ENCODE measurements at regions not wholly inside any gene's neighbourhood (a gene's known extent, or its start where the extent isn't known, plus 50 kb on each side); places are given as distances from the start of the nearest gene placed in this dataset.
"Not testable (repeated sequence)": the region's sequence is repeated elsewhere in the genome, so short reads cannot be mapped to it uniquely, and the experiment has no call there.

DNA sequence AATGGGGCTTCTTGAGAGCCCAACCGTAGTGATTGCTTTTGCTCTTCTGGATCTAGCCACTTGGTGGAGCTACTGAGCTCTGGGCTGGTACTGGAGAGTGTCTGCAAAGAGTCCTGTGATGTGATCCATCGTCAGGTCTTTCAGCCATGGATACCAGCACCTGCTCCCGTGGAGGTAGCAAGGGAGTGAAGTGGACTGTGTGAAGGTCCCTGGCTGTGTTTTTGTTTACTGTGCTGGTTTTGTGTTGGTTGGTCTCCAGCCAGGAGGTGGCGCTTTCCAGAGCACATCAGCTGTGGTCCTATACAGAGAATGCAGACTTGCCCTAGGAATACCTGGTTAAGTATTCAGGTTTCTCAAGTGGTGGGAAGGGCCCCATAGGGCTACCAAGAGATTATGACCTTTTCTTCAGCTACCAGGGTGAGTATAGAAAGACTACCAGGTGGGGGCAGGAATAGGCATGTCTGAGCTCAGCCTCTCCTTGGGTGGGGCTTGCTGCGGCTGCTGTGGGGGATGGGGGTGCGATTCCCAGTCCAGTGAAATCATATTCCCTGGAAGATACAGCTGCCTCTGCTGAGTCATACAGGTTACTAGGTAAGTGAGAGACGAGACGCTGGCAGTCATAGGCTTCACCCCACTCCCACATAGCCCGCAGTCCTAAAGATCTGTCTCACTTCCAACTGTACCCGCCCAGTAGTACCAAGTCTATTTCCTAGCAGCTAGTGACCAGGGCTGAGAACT, 733.7 kb downstream of the ZNF385D start:
- H3K4me1 ChIP-seq (ENCODE audit: control insufficient read depth, insufficient read depth, low read length, poor library complexity, severe bottlenecking), result no peaks in the 10 kb centered on the region
- no peaks in the 10 kb centered on the region for H3K27me3 ChIP-seq (replicated peaks; ENCODE audit: control insufficient read depth, insufficient read depth, low read length, poor library complexity, severe bottlenecking)
- H3K9me3 ChIP-seq (ENCODE audit: control insufficient read depth, low read length), result no peaks in the 10 kb centered on the region
- no peak for DNase-seq
- no peak overlapping the region for H3K27ac ChIP-seq (ENCODE audit: insufficient read depth, low read length, poor library complexity, severe bottlenecking)
- H3K36me3 ChIP-seq (ENCODE audit: control insufficient read depth, insufficient read depth, low read length), result no peaks in the 10 kb centered on the region
- H3K4me3 ChIP-seq (ENCODE audit: insufficient read depth, low read depth, low read length, poor library complexity, severe bottlenecking), result no peak overlapping the region

DNA sequence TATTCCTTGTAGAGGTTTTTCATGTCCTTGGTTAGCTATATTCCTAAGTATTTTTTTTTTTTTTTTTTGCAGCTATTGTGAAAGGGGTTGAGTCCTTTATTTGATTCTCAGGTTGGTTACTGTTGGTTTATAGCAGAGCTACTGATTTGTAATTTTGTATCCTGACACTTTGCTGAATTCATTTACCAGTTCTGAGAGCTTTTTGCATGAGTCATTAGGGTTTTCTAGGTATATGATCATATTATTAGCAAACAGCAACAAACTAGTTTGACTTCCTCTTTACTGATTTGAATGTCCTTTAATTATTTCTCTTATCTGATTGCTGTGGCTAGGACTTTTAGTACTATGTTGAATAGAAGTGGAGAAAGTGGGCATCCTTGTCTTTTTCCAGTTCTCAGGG, 737.4 kb downstream of the ZNF385D start:
- no peak for DNase-seq
- no peaks in the 10 kb centered on the region for H3K27me3 ChIP-seq (replicated peaks; ENCODE audit: control insufficient read depth, insufficient read depth, low read length, poor library complexity, severe bottlenecking)
- no peak overlapping the region for H3K27ac ChIP-seq (ENCODE audit: insufficient read depth, low read length, poor library complexity, severe bottlenecking)
- no peak overlapping the region for H3K4me3 ChIP-seq (ENCODE audit: insufficient read depth, low read depth, low read length, poor library complexity, severe bottlenecking)
- no peaks in the 10 kb centered on the region for H3K9me3 ChIP-seq (ENCODE audit: control insufficient read depth, low read length)
- H3K36me3 ChIP-seq (ENCODE audit: control insufficient read depth, insufficient read depth, low read length), result no peaks in the 10 kb centered on the region
- H3K4me1 ChIP-seq (ENCODE audit: control insufficient read depth, insufficient read depth, low read length, poor library complexity, severe bottlenecking), result no peaks in the 10 kb centered on the region

DNA sequence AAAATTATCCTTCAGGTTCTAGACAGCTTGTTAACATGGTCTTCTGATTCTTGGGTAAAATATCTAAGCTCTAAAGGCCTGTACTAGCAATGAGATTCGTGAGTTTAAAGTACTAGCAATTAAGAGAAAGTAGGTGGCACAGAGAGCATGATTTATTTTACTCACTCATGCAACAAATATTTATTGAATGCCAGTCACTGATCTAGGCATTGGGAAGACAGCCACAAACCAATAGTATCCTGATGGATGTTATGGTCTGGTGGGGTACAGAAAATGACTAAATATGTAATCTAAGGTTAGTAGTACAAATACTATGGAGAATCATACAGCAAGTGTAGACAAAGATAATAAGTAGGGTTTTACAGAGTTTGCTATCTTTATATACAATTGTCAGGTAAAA, 751.3 kb downstream of the ZNF385D start:
- H3K36me3 ChIP-seq (ENCODE audit: control insufficient read depth, insufficient read depth, low read length), result no peaks in the 10 kb centered on the region
- DNase-seq, result no peak
- H3K27ac ChIP-seq (ENCODE audit: insufficient read depth, low read length, poor library complexity, severe bottlenecking), result no peak overlapping the region
- no peaks in the 10 kb centered on the region for H3K9me3 ChIP-seq (ENCODE audit: control insufficient read depth, low read length)
- no peaks in the 10 kb centered on the region for H3K4me1 ChIP-seq (ENCODE audit: control insufficient read depth, insufficient read depth, low read length, poor library complexity, severe bottlenecking)
- no peaks in the 10 kb centered on the region for H3K27me3 ChIP-seq (replicated peaks; ENCODE audit: control insufficient read depth, insufficient read depth, low read length, poor library complexity, severe bottlenecking)
- H3K4me3 ChIP-seq (ENCODE audit: insufficient read depth, low read depth, low read length, poor library complexity, severe bottlenecking), result no peak overlapping the region

DNA sequence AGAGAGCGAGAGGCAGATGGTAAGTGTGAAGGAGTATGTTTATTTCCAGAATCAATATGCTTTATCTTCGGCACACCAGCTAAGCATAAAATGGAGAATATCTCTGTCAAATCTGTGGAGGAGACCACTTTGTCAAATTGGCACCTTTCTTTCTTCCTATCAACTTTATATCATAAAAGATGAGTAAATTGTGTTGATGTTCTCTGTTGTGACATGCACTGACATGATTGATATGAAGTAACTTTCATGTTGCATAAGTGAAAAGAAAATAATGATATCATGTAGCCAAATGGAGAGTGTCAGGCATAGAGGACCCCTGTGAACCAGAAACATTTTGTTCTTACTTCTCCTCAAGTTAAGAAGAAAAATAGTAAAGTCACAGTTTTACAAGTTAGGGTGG, 753.8 kb downstream of the ZNF385D start:
- Histone ChIP-seq H3K27ac (ENCODE audit: insufficient read depth, low read length, poor library complexity, severe bottlenecking) (no peak overlapping the region), H3K9me3 (ENCODE audit: control insufficient read depth, low read length) (no peaks in the 10 kb centered on the region), H3K27me3 (replicated peaks; ENCODE audit: control insufficient read depth, insufficient read depth, low read length, poor library complexity, severe bottlenecking) (no peaks in the 10 kb centered on the region), H3K36me3 (ENCODE audit: control insufficient read depth, insufficient read depth, low read length) (no peaks in the 10 kb centered on the region), H3K4me3 (ENCODE audit: insufficient read depth, low read depth, low read length, poor library complexity, severe bottlenecking) (no peak overlapping the region), H3K4me1 (ENCODE audit: control insufficient read depth, insufficient read depth, low read length, poor library complexity, severe bottlenecking) (no peaks in the 10 kb centered on the region)
- no peak for DNase-seq

DNA sequence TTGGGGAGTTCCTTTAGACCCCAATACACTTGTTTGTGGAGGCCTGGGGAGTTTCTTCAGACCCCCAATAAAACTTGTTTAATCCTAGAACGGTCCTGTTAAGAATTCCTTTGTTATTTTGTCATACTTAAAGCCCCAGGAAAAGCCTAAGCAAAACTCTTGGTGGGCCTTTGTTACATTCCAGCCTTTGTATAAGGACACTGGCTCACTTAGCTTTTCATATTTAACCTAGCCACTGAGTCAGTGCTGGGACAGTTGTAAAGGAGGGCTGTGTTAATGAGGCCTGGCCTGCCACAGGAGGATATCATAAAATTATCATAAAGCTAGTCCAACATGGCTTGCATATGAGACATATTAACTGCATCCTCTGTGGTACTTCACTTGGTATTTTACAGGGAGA, 760.1 kb downstream of the ZNF385D start:
- no peaks in the 10 kb centered on the region for H3K9me3 ChIP-seq (ENCODE audit: control insufficient read depth, low read length)
- H3K4me3 ChIP-seq (ENCODE audit: insufficient read depth, low read depth, low read length, poor library complexity, severe bottlenecking), result no peak overlapping the region
- no peaks in the 10 kb centered on the region for H3K4me1 ChIP-seq (ENCODE audit: control insufficient read depth, insufficient read depth, low read length, poor library complexity, severe bottlenecking)
- no peaks in the 10 kb centered on the region for H3K36me3 ChIP-seq (ENCODE audit: control insufficient read depth, insufficient read depth, low read length)
- H3K27ac ChIP-seq (ENCODE audit: insufficient read depth, low read length, poor library complexity, severe bottlenecking), result no peak overlapping the region
- no peak for DNase-seq
- H3K27me3 ChIP-seq (replicated peaks; ENCODE audit: control insufficient read depth, insufficient read depth, low read length, poor library complexity, severe bottlenecking), result no peaks in the 10 kb centered on the region

DNA sequence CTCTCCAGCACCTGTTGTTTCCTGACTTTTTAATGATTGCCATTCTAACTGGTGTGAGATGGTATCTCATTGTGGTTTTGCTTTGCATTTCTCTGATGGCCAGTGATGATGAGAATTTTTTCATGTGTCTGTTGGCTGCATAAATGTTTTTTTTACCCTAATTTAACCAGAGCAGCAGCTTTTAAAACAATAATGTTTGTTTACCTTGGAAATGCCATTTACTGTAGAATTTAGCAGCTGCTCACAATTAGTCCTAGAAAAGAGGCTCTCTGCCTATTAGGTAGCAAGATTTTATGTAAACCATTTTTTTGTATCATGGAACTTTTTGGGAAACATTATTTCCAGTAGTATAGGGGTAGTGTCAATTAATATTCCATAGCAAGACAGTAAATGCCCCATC, 761.4 kb downstream of the ZNF385D start:
- not testable (repeated sequence) for DNase-seq; H3K27me3 ChIP-seq (replicated peaks; ENCODE audit: control insufficient read depth, insufficient read depth, low read length, poor library complexity, severe bottlenecking); H3K4me1 ChIP-seq (ENCODE audit: control insufficient read depth, insufficient read depth, low read length, poor library complexity, severe bottlenecking); H3K36me3 ChIP-seq (ENCODE audit: control insufficient read depth, insufficient read depth, low read length); H3K9me3 ChIP-seq (ENCODE audit: control insufficient read depth, low read length); H3K4me3 ChIP-seq (ENCODE audit: insufficient read depth, low read depth, low read length, poor library complexity, severe bottlenecking); H3K27ac ChIP-seq (ENCODE audit: insufficient read depth, low read length, poor library complexity, severe bottlenecking)

DNA sequence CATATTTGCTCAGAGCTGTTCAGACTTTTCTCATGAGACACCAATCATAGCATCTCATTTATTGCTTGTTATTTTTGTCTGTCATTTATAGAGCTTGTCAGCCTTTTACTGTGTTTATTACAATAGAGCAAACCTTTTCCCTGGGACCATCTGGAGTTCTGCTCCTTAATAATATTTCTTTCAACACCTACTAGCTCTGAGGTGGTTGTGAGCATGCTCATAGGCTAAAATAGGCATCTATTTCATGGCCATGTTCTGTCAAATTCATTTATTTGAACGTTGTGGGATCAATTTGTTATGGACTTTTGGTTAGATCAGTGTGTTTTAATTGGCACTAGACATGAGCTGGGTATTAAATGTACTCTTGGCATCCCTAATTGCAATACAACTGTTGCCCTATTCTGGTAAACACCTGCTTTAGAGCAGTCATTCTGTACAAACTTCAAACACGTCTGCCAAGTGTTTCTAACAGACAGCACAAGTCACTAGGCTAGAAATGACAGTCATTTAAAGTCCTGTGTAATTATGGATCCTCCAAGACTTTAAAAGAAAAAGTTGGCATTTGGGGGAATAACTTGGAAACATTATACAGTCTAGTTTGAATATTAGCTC, 766.3 kb downstream of the ZNF385D start:
- Histone ChIP-seq H3K4me3 (ENCODE audit: insufficient read depth, low read depth, low read length, poor library complexity, severe bottlenecking) (no peak overlapping the region), H3K36me3 (ENCODE audit: control insufficient read depth, insufficient read depth, low read length) (no peaks in the 10 kb centered on the region), H3K27me3 (replicated peaks; ENCODE audit: control insufficient read depth, insufficient read depth, low read length, poor library complexity, severe bottlenecking) (no peaks in the 10 kb centered on the region), H3K27ac (ENCODE audit: insufficient read depth, low read length, poor library complexity, severe bottlenecking) (no peak overlapping the region), H3K9me3 (ENCODE audit: control insufficient read depth, low read length) (peaks cover 5% of the 10 kb centered on the region), H3K4me1 (ENCODE audit: control insufficient read depth, insufficient read depth, low read length, poor library complexity, severe bottlenecking) (no peaks in the 10 kb centered on the region)
- no peak for DNase-seq

DNA sequence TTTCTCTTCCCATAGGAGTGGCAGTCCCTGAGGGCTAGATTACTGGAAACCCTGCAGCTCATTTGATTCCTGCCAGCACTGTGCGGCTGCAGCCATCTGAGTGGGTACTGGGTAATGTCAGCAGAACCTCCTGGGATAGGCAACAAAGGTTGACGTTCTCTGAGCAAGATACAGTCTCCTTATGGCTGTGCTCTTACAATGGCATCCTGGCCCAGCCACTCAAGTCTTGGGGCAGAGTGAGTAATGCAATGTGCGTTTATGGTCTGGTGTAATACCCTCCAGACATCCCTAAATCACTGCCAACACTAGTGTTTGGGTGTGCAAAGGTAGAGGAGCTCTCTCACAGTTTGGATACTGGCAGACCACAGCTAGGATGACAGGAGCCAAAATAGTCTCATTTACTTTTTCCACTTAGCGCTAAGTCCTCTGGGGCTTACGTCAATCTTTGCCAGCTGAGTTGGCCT, 775.8 kb downstream of the ZNF385D start:
- Histone ChIP-seq H3K36me3 (ENCODE audit: control insufficient read depth, insufficient read depth, low read length) (no peaks in the 10 kb centered on the region), H3K4me1 (ENCODE audit: control insufficient read depth, insufficient read depth, low read length, poor library complexity, severe bottlenecking) (no peaks in the 10 kb centered on the region), H3K27me3 (replicated peaks; ENCODE audit: control insufficient read depth, insufficient read depth, low read length, poor library complexity, severe bottlenecking) (no peaks in the 10 kb centered on the region), H3K27ac (ENCODE audit: insufficient read depth, low read length, poor library complexity, severe bottlenecking) (no peak overlapping the region), H3K4me3 (ENCODE audit: insufficient read depth, low read depth, low read length, poor library complexity, severe bottlenecking) (no peak overlapping the region), H3K9me3 (ENCODE audit: control insufficient read depth, low read length) (peaks cover 1% of the 10 kb centered on the region)
- no peak for DNase-seq

DNA sequence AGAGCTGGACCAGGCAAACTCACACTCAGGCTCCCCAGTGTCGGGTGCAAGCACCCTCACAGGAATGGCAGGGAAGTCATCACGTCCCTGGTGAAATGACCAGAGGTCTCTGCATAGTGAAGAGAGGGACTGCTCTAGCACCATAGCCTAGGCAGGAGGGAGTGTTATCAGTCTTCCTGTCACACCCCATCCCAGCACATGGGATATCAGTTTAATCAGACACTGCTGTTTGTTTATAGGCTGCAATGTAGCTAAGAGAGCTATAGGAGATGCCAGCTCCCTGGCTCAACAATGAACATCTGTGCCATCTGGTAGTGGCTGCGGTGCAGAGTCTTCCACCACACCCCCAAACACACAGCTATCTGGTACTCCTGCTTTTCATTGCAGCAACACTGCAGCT, 776.6 kb downstream of the ZNF385D start:
- Histone ChIP-seq H3K27ac (ENCODE audit: insufficient read depth, low read length, poor library complexity, severe bottlenecking) (no peak overlapping the region), H3K36me3 (ENCODE audit: control insufficient read depth, insufficient read depth, low read length) (no peaks in the 10 kb centered on the region), H3K9me3 (ENCODE audit: control insufficient read depth, low read length) (no peaks in the 10 kb centered on the region), H3K4me3 (ENCODE audit: insufficient read depth, low read depth, low read length, poor library complexity, severe bottlenecking) (no peak overlapping the region), H3K27me3 (replicated peaks; ENCODE audit: control insufficient read depth, insufficient read depth, low read length, poor library complexity, severe bottlenecking) (no peaks in the 10 kb centered on the region), H3K4me1 (ENCODE audit: control insufficient read depth, insufficient read depth, low read length, poor library complexity, severe bottlenecking) (no peaks in the 10 kb centered on the region)
- DNase-seq, result no peak

DNA sequence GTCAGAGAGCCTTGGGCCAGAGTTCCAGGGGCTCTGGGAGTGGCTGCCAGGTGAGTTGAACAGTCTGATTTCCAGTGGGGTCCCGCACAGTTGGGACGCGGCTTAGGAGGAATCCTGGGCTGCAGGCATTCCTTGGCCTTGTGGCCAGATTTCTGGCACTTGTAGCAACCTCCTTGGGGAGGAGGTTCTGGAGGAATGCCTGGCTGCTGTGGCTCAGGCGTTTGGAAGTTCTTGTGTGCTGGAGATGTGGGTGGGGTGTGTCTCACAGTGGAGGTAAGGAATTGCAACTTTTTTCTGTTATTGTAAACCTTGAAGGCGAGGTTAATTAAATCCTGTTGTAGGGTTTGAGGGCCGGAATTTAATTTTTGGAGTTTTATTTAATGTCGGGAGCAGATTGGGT, 780.2 kb downstream of the ZNF385D start:
- not testable (repeated sequence) for H3K9me3 ChIP-seq (ENCODE audit: control insufficient read depth, low read length); H3K36me3 ChIP-seq (ENCODE audit: control insufficient read depth, insufficient read depth, low read length); H3K4me3 ChIP-seq (ENCODE audit: insufficient read depth, low read depth, low read length, poor library complexity, severe bottlenecking); H3K4me1 ChIP-seq (ENCODE audit: control insufficient read depth, insufficient read depth, low read length, poor library complexity, severe bottlenecking); DNase-seq; H3K27ac ChIP-seq (ENCODE audit: insufficient read depth, low read length, poor library complexity, severe bottlenecking); H3K27me3 ChIP-seq (replicated peaks; ENCODE audit: control insufficient read depth, insufficient read depth, low read length, poor library complexity, severe bottlenecking)

All from effector memory CD4-positive, alpha-beta T cell (primary cell).